Spleen (tissue), 7 donors: ENCODE measurements at regions not wholly inside any gene's neighbourhood (a gene's known extent, or its start where the extent isn't known, plus 50 kb on each side); places are given as distances from the start of the nearest gene placed in this dataset.

Experiments
- POLR2A ChIP-seq, 3 donors: fragments of 450-650 bp; IDR thresholded peaks; one replicate each; pipeline ENCODE4 v1.5.1; 2017; ENCODE audit warnings: antibody characterized with exemption in 3 of 3, mild to moderate bottlenecking in 1 of 3
- TF ChIP-seq, protein P1 (sequence below), 11 experiments: fragments of 200-600 bp in 7 of 11; fragments of 450-650 bp in 4 of 11; sonication (generic) in 4 of 11; IDR thresholded peaks in 8 of 11; conservative IDR thresholded peaks in 3 of 11; 1 replicate in 7 of 11; 2 replicates in 4 of 11; pipeline versions ENCODE4 v1.4.0 to v1.8.0; 2016 to 2021; ENCODE audit warnings: antibody characterized with exemption in 11 of 11, inconsistent platforms in 4 of 11, mild to moderate bottlenecking in 1 of 11
- donor health status: DM: no; HTN: no; CAD: no; lungs with moderate emphysema.
- donor health status: DM: no; HTN: no; CAD: no.
- donor health status: DM: no; HTN: no; CAD: no.

DNA sequence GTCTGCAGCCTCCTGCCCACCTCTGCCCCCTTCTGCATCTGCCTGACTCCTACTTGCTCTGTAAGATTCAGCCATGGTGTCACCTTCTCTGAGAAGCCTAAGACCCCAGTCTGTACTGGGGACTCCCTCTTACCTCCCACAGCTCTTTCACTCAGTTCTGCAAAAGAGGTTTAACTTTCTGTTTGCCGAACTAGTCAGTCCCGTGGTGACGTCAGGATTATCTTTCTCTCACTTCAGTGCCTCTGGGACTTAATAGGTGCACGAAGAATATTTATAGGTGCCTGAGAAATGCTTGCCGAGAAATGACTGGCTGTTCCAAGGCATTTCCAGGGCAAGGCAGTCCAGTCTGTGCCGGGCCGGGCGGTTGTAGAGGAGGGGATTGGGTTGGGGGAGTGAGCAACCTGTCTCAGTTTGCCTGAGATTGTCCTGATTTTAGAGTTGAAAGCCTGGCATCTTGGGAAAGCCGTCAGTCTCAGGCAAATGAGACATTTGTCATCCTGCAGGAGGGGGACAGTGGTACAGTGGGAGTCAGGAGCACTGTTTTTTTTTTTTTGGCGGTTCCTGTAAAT, 227.5 kb upstream of the NPVF start:
- TF ChIP-seq POLR2A (IDR thresholded peaks at IDR 0.05), result no peak
- TF ChIP-seq, protein P1, sequence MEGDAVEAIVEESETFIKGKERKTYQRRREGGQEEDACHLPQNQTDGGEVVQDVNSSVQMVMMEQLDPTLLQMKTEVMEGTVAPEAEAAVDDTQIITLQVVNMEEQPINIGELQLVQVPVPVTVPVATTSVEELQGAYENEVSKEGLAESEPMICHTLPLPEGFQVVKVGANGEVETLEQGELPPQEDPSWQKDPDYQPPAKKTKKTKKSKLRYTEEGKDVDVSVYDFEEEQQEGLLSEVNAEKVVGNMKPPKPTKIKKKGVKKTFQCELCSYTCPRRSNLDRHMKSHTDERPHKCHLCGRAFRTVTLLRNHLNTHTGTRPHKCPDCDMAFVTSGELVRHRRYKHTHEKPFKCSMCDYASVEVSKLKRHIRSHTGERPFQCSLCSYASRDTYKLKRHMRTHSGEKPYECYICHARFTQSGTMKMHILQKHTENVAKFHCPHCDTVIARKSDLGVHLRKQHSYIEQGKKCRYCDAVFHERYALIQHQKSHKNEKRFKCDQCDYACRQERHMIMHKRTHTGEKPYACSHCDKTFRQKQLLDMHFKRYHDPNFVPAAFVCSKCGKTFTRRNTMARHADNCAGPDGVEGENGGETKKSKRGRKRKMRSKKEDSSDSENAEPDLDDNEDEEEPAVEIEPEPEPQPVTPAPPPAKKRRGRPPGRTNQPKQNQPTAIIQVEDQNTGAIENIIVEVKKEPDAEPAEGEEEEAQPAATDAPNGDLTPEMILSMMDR (IDR thresholded peaks at IDR 0.05 in 8 of 11, conservative IDR thresholded peaks at IDR 0.05 in 3 of 11), result no peak
